ENCODE measurements at regions not wholly inside any gene's neighbourhood (a gene's known extent, or its start where the extent isn't known, plus 50 kb on each side); places are given as distances from the start of the nearest gene placed in this dataset.

DNA sequence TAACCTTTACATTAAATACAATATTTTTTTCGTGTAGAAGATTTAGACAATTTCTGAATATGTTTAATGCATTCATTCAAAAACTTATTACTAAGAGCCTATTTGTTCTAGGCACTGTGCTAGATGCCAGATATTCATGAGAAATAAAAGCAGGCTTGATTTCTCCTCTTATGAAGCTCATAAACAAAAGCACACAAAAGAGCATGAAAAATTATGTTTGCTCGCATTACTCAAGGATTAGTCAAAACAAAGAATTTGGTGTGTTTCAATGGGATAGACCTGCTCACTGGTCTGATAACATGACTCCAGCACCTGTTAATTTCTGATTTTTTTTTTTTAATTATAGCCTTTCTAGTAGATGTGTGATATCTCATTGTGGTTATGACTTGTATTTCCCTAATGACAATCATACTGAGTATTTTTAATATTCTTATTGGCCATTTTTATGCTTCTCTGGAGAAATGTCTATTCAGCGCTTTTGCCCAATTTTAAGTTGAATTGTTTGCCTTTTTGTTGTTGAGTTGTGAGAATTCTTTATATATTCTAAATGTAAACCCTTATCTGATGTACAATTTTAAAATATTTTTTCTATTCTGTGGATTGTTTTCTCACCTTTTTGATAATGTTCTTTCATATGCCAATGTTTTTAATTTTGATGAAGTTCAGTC lies 382.3 kb upstream of the ADGRL4 start:
- Histone ChIP-seq H2AFZ (ENCODE audit: low read depth, low read length) (no peak overlapping the region), H2BK5ac (ENCODE audit: low read depth, low read length, poor library complexity, severe bottlenecking) (no peak overlapping the region), H3K4me1 (ENCODE audit: control insufficient read depth, insufficient read depth, low read depth, low read length) (no peaks in the 10 kb centered on the region), H2BK15ac (ENCODE audit: low read depth, poor library complexity, severe bottlenecking) (no peak overlapping the region), H3K4me3 (ENCODE audit: insufficient read depth in 1 of 2, low read depth in 1 of 2, low read length in 2 of 2) (no peak overlapping the region), H3K14ac (ENCODE audit: low read length in 2 of 2) (no peak overlapping the region), H3K18ac (ENCODE audit: low read depth in 1 of 2, low read length in 2 of 2) (no peak overlapping the region), H3K79me1 (replicated peaks; ENCODE audit: low read length, poor library complexity, severe bottlenecking) (no peaks in the 10 kb centered on the region), H4K8ac (ENCODE audit: low read length) (no peak overlapping the region), H3K27ac (ENCODE audit: low read length, poor library complexity, severe bottlenecking) (no peak overlapping the region), H3K4me2 (ENCODE audit: low read length, poor library complexity, severe bottlenecking) (no peak overlapping the region), H3K27me3 (ENCODE audit: control insufficient read depth in 1 of 2, insufficient read depth in 1 of 2, low read length in 2 of 2) (no peaks in the 10 kb centered on the region), H4K91ac (ENCODE audit: low read length) (no peak overlapping the region), H2BK12ac (ENCODE audit: low read length in 2 of 2) (no peak overlapping the region), H2BK120ac (ENCODE audit: low read depth, low read length) (no peak overlapping the region), H3K9ac (ENCODE audit: low read length) (no peak overlapping the region), H3K36me3 (ENCODE audit: control insufficient read depth in 1 of 2, insufficient read depth in 2 of 2, low read depth in 1 of 2, low read length in 2 of 2) (no peaks in the 10 kb centered on the region), H3K9me3 (ENCODE audit: control insufficient read depth, low read length) (no peaks in the 10 kb centered on the region), H3K4ac (ENCODE audit: low read depth in 1 of 2, low read length in 2 of 2) (no peak overlapping the region), H2AK5ac (ENCODE audit: low read length, severe bottlenecking) (no peak overlapping the region), H3K23ac (ENCODE audit: low read length in 2 of 2) (no peak overlapping the region)
- no CpG with 5 or more reads among the region's 3 CpGs for WGBS
- DNase-seq, result no peak

- H2AFZ ChIP-seq (ENCODE audit: low read depth, low read length), result no peak overlapping the region
- H3K36me3 ChIP-seq (ENCODE audit: control insufficient read depth in 1 of 2, insufficient read depth in 2 of 2, low read depth in 1 of 2, low read length in 2 of 2), result no peaks in the 10 kb centered on the region
- no peak overlapping the region for H2BK15ac ChIP-seq (ENCODE audit: low read depth, poor library complexity, severe bottlenecking)
- H3K9ac ChIP-seq (ENCODE audit: low read length), result no peak overlapping the region
- H3K27ac ChIP-seq (ENCODE audit: low read length, poor library complexity, severe bottlenecking), result no peak overlapping the region
- no peaks in the 10 kb centered on the region for H3K9me3 ChIP-seq (ENCODE audit: control insufficient read depth, low read length)
- H2BK12ac ChIP-seq (ENCODE audit: low read length in 2 of 2), result no peak overlapping the region
- H2AK5ac ChIP-seq (ENCODE audit: low read length, severe bottlenecking), result no peak overlapping the region
- no peak overlapping the region for H2BK120ac ChIP-seq (ENCODE audit: low read depth, low read length)
- H3K4me3 ChIP-seq (ENCODE audit: insufficient read depth in 1 of 2, low read depth in 1 of 2, low read length in 2 of 2), result no peak overlapping the region
- H3K23ac ChIP-seq (ENCODE audit: low read length in 2 of 2), result no peak overlapping the region
- H3K18ac ChIP-seq (ENCODE audit: low read depth in 1 of 2, low read length in 2 of 2), result no peak overlapping the region
- H4K91ac ChIP-seq (ENCODE audit: low read length), result no peak overlapping the region
- H3K4me2 ChIP-seq (ENCODE audit: low read length, poor library complexity, severe bottlenecking), result no peak overlapping the region
- H3K4ac ChIP-seq (ENCODE audit: low read depth in 1 of 2, low read length in 2 of 2), result no peak overlapping the region
- no peak for DNase-seq
- H2BK5ac ChIP-seq (ENCODE audit: low read depth, low read length, poor library complexity, severe bottlenecking), result no peak overlapping the region
- no peak overlapping the region for H3K14ac ChIP-seq (ENCODE audit: low read length in 2 of 2)
- H3K4me1 ChIP-seq (ENCODE audit: control insufficient read depth, insufficient read depth, low read depth, low read length), result no peaks in the 10 kb centered on the region
- 93% methylated on average over 1 of the region's 1 CpG for WGBS
- H3K27me3 ChIP-seq (ENCODE audit: control insufficient read depth in 1 of 2, insufficient read depth in 1 of 2, low read length in 2 of 2), result no peaks in the 10 kb centered on the region
- H3K79me1 ChIP-seq (replicated peaks; ENCODE audit: low read length, poor library complexity, severe bottlenecking), result no peaks in the 10 kb centered on the region
- no peak overlapping the region for H4K8ac ChIP-seq (ENCODE audit: low read length)
Measured at GRCh38 chr1:79386730-79387129, 380.2 kb upstream of the ADGRL4 start.

GRCh38 chr1:79380078-79380477 lies 373.5 kb upstream of the ADGRL4 start:
- Histone ChIP-seq H2BK120ac (ENCODE audit: low read depth, low read length) (no peak overlapping the region), H3K27me3 (ENCODE audit: control insufficient read depth in 1 of 2, insufficient read depth in 1 of 2, low read length in 2 of 2) (no peaks in the 10 kb centered on the region), H3K14ac (ENCODE audit: low read length in 2 of 2) (no peak overlapping the region), H3K18ac (ENCODE audit: low read depth in 1 of 2, low read length in 2 of 2) (no peak overlapping the region), H4K91ac (ENCODE audit: low read length) (no peak overlapping the region), H3K9ac (ENCODE audit: low read length) (no peak overlapping the region), H4K8ac (ENCODE audit: low read length) (no peak overlapping the region), H3K4me1 (ENCODE audit: control insufficient read depth, insufficient read depth, low read depth, low read length) (no peaks in the 10 kb centered on the region), H3K27ac (ENCODE audit: low read length, poor library complexity, severe bottlenecking) (no peak overlapping the region), H2AFZ (ENCODE audit: low read depth, low read length) (no peak overlapping the region), H3K79me1 (replicated peaks; ENCODE audit: low read length, poor library complexity, severe bottlenecking) (no peaks in the 10 kb centered on the region), H2BK5ac (ENCODE audit: low read depth, low read length, poor library complexity, severe bottlenecking) (no peak overlapping the region), H2BK12ac (ENCODE audit: low read length in 2 of 2) (no peak overlapping the region), H3K23ac (ENCODE audit: low read length in 2 of 2) (no peak overlapping the region), H2BK15ac (ENCODE audit: low read depth, poor library complexity, severe bottlenecking) (no peak overlapping the region), H3K9me3 (ENCODE audit: control insufficient read depth, low read length) (no peaks in the 10 kb centered on the region), H3K4ac (ENCODE audit: low read depth in 1 of 2, low read length in 2 of 2) (no peak overlapping the region), H3K4me2 (ENCODE audit: low read length, poor library complexity, severe bottlenecking) (no peak overlapping the region), H2AK5ac (ENCODE audit: low read length, severe bottlenecking) (no peak overlapping the region), H3K36me3 (ENCODE audit: control insufficient read depth in 1 of 2, insufficient read depth in 2 of 2, low read depth in 1 of 2, low read length in 2 of 2) (no peaks in the 10 kb centered on the region), H3K4me3 (ENCODE audit: insufficient read depth in 1 of 2, low read depth in 1 of 2, low read length in 2 of 2) (no peak overlapping the region)
- WGBS, result no CpG with 5 or more reads among the region's 3 CpGs
- DNase-seq, result no peak

DNA sequence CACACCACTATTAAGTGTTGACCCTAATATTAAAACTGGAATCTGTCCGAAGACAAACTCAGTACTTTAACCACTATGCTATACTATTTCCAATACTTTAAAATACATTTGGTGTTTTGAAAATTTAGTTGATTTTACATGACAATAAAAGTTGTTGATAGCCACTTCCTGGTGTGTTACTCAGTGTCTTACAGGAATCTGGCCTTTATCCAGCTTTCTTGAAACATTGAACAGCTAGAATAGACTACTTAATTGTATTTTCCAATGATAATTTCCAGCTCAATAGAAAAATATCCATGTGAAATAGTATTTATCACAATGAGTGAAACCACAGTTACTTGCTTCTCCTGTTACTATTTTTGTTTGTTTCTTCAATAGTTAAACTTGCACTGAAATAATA lies 369.6 kb upstream of the ADGRL4 start:
- H3K27me3 ChIP-seq (ENCODE audit: control insufficient read depth in 1 of 2, insufficient read depth in 1 of 2, low read length in 2 of 2), result no peaks in the 10 kb centered on the region
- no peak overlapping the region for H2AFZ ChIP-seq (ENCODE audit: low read depth, low read length)
- no peak overlapping the region for H2BK12ac ChIP-seq (ENCODE audit: low read length in 2 of 2)
- H3K4me2 ChIP-seq (ENCODE audit: low read length, poor library complexity, severe bottlenecking), result no peak overlapping the region
- no peaks in the 10 kb centered on the region for H3K4me1 ChIP-seq (ENCODE audit: control insufficient read depth, insufficient read depth, low read depth, low read length)
- no peak overlapping the region for H3K4me3 ChIP-seq (ENCODE audit: insufficient read depth in 1 of 2, low read depth in 1 of 2, low read length in 2 of 2)
- WGBS, result no CpG with 5 or more reads among the region's 1 CpG
- no peak overlapping the region for H3K9ac ChIP-seq (ENCODE audit: low read length)
- no peak overlapping the region for H2BK15ac ChIP-seq (ENCODE audit: low read depth, poor library complexity, severe bottlenecking)
- no peak overlapping the region for H2BK120ac ChIP-seq (ENCODE audit: low read depth, low read length)
- H3K27ac ChIP-seq (ENCODE audit: low read length, poor library complexity, severe bottlenecking), result no peak overlapping the region
- no peaks in the 10 kb centered on the region for H3K79me1 ChIP-seq (replicated peaks; ENCODE audit: low read length, poor library complexity, severe bottlenecking)
- H3K14ac ChIP-seq (ENCODE audit: low read length in 2 of 2), result no peak overlapping the region
- H2BK5ac ChIP-seq (ENCODE audit: low read depth, low read length, poor library complexity, severe bottlenecking), result no peak overlapping the region
- no peak overlapping the region for H3K18ac ChIP-seq (ENCODE audit: low read depth in 1 of 2, low read length in 2 of 2)
- H3K36me3 ChIP-seq (ENCODE audit: control insufficient read depth in 1 of 2, insufficient read depth in 2 of 2, low read depth in 1 of 2, low read length in 2 of 2), result no peaks in the 10 kb centered on the region
- no peaks in the 10 kb centered on the region for H3K9me3 ChIP-seq (ENCODE audit: control insufficient read depth, low read length)
- no peak overlapping the region for H4K91ac ChIP-seq (ENCODE audit: low read length)
- H4K8ac ChIP-seq (ENCODE audit: low read length), result no peak overlapping the region
- no peak overlapping the region for H2AK5ac ChIP-seq (ENCODE audit: low read length, severe bottlenecking)
- DNase-seq, result no peak
- no peak overlapping the region for H3K23ac ChIP-seq (ENCODE audit: low read length in 2 of 2)
- no peak overlapping the region for H3K4ac ChIP-seq (ENCODE audit: low read depth in 1 of 2, low read length in 2 of 2)

Measured in mesenchymal stem cell (in vitro differentiated cells and primary cell).